ENCODE measurements at regions not wholly inside any gene's neighbourhood (a gene's known extent, or its start where the extent isn't known, plus 50 kb on each side); places are given as distances from the start of the nearest gene placed in this dataset.

DNA sequence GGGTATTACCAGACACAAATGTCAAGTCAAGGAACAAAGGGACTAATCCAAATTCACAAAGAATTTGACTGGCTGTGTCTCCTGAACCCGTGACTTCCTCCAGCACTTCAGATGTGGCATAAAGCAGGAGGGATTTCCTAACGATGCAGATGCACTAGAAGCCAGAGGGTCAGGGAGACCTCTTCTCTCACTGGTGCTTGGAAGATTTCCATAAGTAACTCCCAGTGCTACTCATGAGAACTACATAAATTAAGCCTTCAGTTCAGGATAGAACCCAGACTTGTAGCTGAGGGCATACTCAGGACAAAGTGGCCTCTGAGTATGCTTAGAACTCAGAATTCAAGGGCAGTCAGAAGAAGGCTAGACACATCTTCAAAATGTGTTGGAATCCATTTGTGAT is 83.6 kb upstream of the NRIP1 start:
- CTCF ChIA-PET = no interaction called here
- no peaks in the 10 kb centered on the region for H3K27me3 ChIP-seq (ENCODE audit: control insufficient read depth in 2 of 2, insufficient read depth in 2 of 2, low read length in 2 of 2)
- Mint-ChIP-seq H3K4me1 (no peaks in the 10 kb centered on the region), H3K27me3 (no peaks in the 10 kb centered on the region), H3K36me3 (no peaks in the 10 kb centered on the region), H3K27ac (no peak overlapping the region), H3K9me3 (no peaks in the 10 kb centered on the region), H3K4me3 (no peak overlapping the region)
- H3K36me3 ChIP-seq (ENCODE audit: control insufficient read depth in 2 of 3, insufficient read depth in 3 of 3, low read length in 3 of 3) = no peaks in the 10 kb centered on the region
- no peak for ATAC-seq
- no peaks in the 10 kb centered on the region for H3K9me3 ChIP-seq (ENCODE audit: control insufficient read depth in 2 of 3, low read length in 3 of 3)
- no peak for DNase-seq
- H3K27ac ChIP-seq (ENCODE audit: low read depth, low read length) = no peak overlapping the region
- POLR2A ChIA-PET = no interaction called here
- no peak overlapping the region for H3K4me3 ChIP-seq (ENCODE audit: low read length)
- H3K4me1 ChIP-seq (ENCODE audit: control insufficient read depth in 2 of 2, insufficient read depth in 2 of 2, low read length in 2 of 2) = no peaks in the 10 kb centered on the region
- intact Hi-C loops (cut with micrococcal nuclease) = no loop called here

GRCh38 chr21:15149600-15150224 is 84.9 kb upstream of the NRIP1 start:
- Histone ChIP-seq H3K4me3 (ENCODE audit: low read length) (no peak overlapping the region), H3K36me3 (ENCODE audit: control insufficient read depth in 2 of 3, insufficient read depth in 3 of 3, low read length in 3 of 3) (no peaks in the 10 kb centered on the region), H3K9me3 (ENCODE audit: control insufficient read depth in 2 of 3, low read length in 3 of 3) (no peaks in the 10 kb centered on the region), H3K27me3 (ENCODE audit: control insufficient read depth in 2 of 2, insufficient read depth in 2 of 2, low read length in 2 of 2) (no peaks in the 10 kb centered on the region), H3K4me1 (ENCODE audit: control insufficient read depth in 2 of 2, insufficient read depth in 2 of 2, low read length in 2 of 2) (no peaks in the 10 kb centered on the region), H3K27ac (ENCODE audit: low read depth, low read length) (no peak overlapping the region)
- no peaks in the 10 kb centered on the region for H3K36me3 Mint-ChIP-seq
- ATAC-seq = no peak
- CTCF ChIA-PET = no interaction called here
- no peak overlapping the region for H3K27ac Mint-ChIP-seq
- H3K4me1 Mint-ChIP-seq = no peaks in the 10 kb centered on the region
- POLR2A ChIA-PET = no interaction called here
- H3K27me3 Mint-ChIP-seq = no peaks in the 10 kb centered on the region
- H3K9me3 Mint-ChIP-seq = no peaks in the 10 kb centered on the region
- H3K4me3 Mint-ChIP-seq = no peak overlapping the region
- DNase-seq = no peak
- intact Hi-C loops (cut with micrococcal nuclease) = no loop called here

- H3K4me3 ChIP-seq (ENCODE audit: low read length) = no peak overlapping the region
- CTCF ChIA-PET = no interaction called here
These were observed 86.7 kb upstream of the NRIP1 start for GRCh38 chr21:15151385-15152103.

DNA sequence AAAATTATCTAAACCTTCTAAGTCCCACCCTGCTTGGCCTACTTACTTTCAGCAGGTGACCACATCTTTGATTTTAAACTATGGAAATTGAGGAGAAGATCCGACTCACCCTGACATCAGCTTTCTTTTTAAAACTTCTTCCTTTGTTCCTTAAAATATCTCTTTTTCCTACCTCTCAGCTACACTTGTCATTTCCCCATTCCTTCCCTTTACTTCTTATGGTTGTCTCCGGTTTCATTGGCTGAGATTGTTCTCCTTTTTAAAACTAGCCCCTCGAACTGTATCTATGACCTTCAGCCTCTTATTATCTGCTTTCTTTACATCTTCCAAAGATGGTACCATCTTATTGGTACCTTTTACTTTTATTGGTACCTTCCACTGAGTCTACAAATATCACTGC is 87.8 kb upstream of the NRIP1 start:
- H3K4me1 ChIP-seq (ENCODE audit: control insufficient read depth in 2 of 2, insufficient read depth in 2 of 2, low read length in 2 of 2) = no peaks in the 10 kb centered on the region
- no peaks in the 10 kb centered on the region for H3K9me3 ChIP-seq (ENCODE audit: control insufficient read depth in 2 of 3, low read length in 3 of 3)
- H3K4me3 ChIP-seq (ENCODE audit: low read length) = no peak overlapping the region
- Mint-ChIP-seq H3K36me3 (peaks cover 0 to 4% (median 0%) of the 10 kb centered on the region in 5 donors), H3K27me3 (no peaks in the 10 kb centered on the region), H3K9me3 (peaks cover 0 to 7% (median 0%) of the 10 kb centered on the region in 11 donors), H3K27ac (no peak overlapping the region), H3K4me3 (no peak overlapping the region), H3K4me1 (no peaks in the 10 kb centered on the region)
- no peaks in the 10 kb centered on the region for H3K27me3 ChIP-seq (ENCODE audit: control insufficient read depth in 2 of 2, insufficient read depth in 2 of 2, low read length in 2 of 2)
- POLR2A ChIA-PET = no interaction called here
- H3K27ac ChIP-seq (ENCODE audit: low read depth, low read length) = no peak overlapping the region
- H3K36me3 ChIP-seq (ENCODE audit: control insufficient read depth in 2 of 3, insufficient read depth in 3 of 3, low read length in 3 of 3) = no peaks in the 10 kb centered on the region
- ATAC-seq (no peak), DNase-seq (no peak)
- CTCF ChIA-PET = no interaction called here
- intact Hi-C loops (cut with micrococcal nuclease) = no loop called here

More at GRCh38 chr21:15151385-15152103, 86.7 kb upstream of the NRIP1 start:
- DNase-seq (no peak), ATAC-seq (no peak)
- POLR2A ChIA-PET = interaction anchor here (0.5 kb wide), 1 partner anchor 47 kb away, joined by 3 read pairs; no protein-coding TSS in a partner anchor
- Mint-ChIP-seq H3K27ac (no peak overlapping the region), H3K4me3 (no peak overlapping the region), H3K36me3 (no peaks in the 10 kb centered on the region), H3K27me3 (no peaks in the 10 kb centered on the region), H3K9me3 (no peaks in the 10 kb centered on the region), H3K4me1 (no peaks in the 10 kb centered on the region)
- no peaks in the 10 kb centered on the region for H3K4me1 ChIP-seq (ENCODE audit: control insufficient read depth in 2 of 2, insufficient read depth in 2 of 2, low read length in 2 of 2)
- no peaks in the 10 kb centered on the region for H3K9me3 ChIP-seq (ENCODE audit: control insufficient read depth in 2 of 3, low read length in 3 of 3)
- intact Hi-C loops (cut with micrococcal nuclease) = no loop called here
- no peaks in the 10 kb centered on the region for H3K27me3 ChIP-seq (ENCODE audit: control insufficient read depth in 2 of 2, insufficient read depth in 2 of 2, low read length in 2 of 2)
- no peaks in the 10 kb centered on the region for H3K36me3 ChIP-seq (ENCODE audit: control insufficient read depth in 2 of 3, insufficient read depth in 3 of 3, low read length in 3 of 3)
- no peak overlapping the region for H3K27ac ChIP-seq (ENCODE audit: low read depth, low read length)

DNA sequence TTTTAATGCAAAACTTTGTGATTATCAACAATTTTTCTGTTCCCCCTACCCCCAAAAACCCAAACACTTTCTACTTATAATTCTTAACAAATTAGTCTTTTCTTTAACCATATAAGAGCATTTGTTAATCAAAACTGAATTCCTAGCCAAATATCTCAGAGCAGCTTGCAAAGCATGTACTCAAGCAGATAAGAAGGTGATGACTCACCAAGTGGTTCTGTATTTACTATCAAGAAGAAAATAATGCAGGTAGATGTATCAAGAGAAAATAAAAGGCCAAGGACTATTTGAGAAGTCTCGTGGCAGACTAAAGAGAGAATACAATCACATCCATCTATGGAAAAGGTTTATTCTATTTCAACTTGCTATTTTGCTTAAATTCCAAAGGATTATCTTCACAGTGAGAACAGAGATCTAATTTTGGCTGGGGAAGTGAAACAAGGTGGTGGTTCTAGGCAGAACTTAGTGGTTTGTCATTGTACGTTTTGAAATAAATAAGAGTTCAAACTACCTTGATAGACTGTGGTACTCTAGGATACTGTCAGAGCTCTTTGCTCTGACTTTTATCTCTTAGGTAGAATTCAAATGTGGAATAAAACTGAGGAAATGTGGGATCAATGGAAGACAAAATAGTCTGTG is 94.7 kb upstream of the NRIP1 start:
- DNase-seq (no peak), ATAC-seq (no peak)
- H3K4me1 ChIP-seq (ENCODE audit: control insufficient read depth in 2 of 2, insufficient read depth in 2 of 2, low read length in 2 of 2) = no peaks in the 10 kb centered on the region
- intact Hi-C loops (cut with micrococcal nuclease) = no loop called here
- H3K9me3 ChIP-seq (ENCODE audit: control insufficient read depth in 2 of 3, low read length in 3 of 3) = no peaks in the 10 kb centered on the region
- ChIA-PET CTCF (no interaction called here), POLR2A (no interaction called here)
- H3K36me3 ChIP-seq (ENCODE audit: control insufficient read depth in 2 of 3, insufficient read depth in 3 of 3, low read length in 3 of 3) = no peaks in the 10 kb centered on the region
- H3K4me3 ChIP-seq (ENCODE audit: low read length) = no peak overlapping the region
- Mint-ChIP-seq H3K4me3 (no peak overlapping the region), H3K4me1 (no peaks in the 10 kb centered on the region), H3K27ac (no peak overlapping the region), H3K27me3 (peaks cover 0 to 11% (median 0%) of the 10 kb centered on the region in 5 donors), H3K36me3 (peaks cover 0 to 4% (median 0%) of the 10 kb centered on the region in 5 donors), H3K9me3 (peaks cover 0 to 15% (median 0%) of the 10 kb centered on the region in 11 donors)
- no peak overlapping the region for H3K27ac ChIP-seq (ENCODE audit: low read depth, low read length)
- no peaks in the 10 kb centered on the region for H3K27me3 ChIP-seq (ENCODE audit: control insufficient read depth in 2 of 2, insufficient read depth in 2 of 2, low read length in 2 of 2)

DNA sequence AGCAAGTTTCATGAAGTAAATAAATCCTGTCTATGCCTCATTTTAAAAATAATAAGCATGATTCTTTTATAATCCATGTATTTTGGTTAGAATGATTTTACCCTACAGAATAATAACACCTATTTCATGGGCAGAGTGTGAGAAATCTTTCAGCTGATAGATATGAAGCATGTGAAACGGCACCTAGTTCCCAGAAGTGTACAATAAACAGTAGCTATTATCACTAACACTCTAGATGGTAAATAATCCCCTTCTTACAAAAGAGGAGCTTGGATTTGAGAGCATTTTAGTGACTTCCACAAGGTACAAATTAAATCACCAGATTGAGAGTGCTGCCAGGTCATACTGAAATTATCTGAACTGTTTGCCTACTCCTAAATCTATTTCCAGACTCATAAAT is 95.3 kb upstream of the NRIP1 start:
- Mint-ChIP-seq H3K4me1 (no peaks in the 10 kb centered on the region), H3K27ac (no peak overlapping the region), H3K36me3 (peaks cover 0 to 4% (median 0%) of the 10 kb centered on the region in 5 donors), H3K9me3 (peaks cover 0 to 15% (median 0%) of the 10 kb centered on the region in 11 donors), H3K4me3 (no peak overlapping the region), H3K27me3 (peaks cover 0 to 11% (median 0%) of the 10 kb centered on the region in 5 donors)
- H3K27me3 ChIP-seq (ENCODE audit: control insufficient read depth in 2 of 2, insufficient read depth in 2 of 2, low read length in 2 of 2) = no peaks in the 10 kb centered on the region
- DNase-seq (no peak), ATAC-seq (no peak)
- ChIA-PET POLR2A (no interaction called here), CTCF (no interaction called here)
- H3K27ac ChIP-seq (ENCODE audit: low read depth, low read length) = no peak overlapping the region
- intact Hi-C loops (cut with micrococcal nuclease) = no loop called here
- no peaks in the 10 kb centered on the region for H3K36me3 ChIP-seq (ENCODE audit: control insufficient read depth in 2 of 3, insufficient read depth in 3 of 3, low read length in 3 of 3)
- H3K9me3 ChIP-seq (ENCODE audit: control insufficient read depth in 2 of 3, low read length in 3 of 3) = no peaks in the 10 kb centered on the region
- H3K4me1 ChIP-seq (ENCODE audit: control insufficient read depth in 2 of 2, insufficient read depth in 2 of 2, low read length in 2 of 2) = no peaks in the 10 kb centered on the region
- H3K4me3 ChIP-seq (ENCODE audit: low read length) = no peak overlapping the region

DNA sequence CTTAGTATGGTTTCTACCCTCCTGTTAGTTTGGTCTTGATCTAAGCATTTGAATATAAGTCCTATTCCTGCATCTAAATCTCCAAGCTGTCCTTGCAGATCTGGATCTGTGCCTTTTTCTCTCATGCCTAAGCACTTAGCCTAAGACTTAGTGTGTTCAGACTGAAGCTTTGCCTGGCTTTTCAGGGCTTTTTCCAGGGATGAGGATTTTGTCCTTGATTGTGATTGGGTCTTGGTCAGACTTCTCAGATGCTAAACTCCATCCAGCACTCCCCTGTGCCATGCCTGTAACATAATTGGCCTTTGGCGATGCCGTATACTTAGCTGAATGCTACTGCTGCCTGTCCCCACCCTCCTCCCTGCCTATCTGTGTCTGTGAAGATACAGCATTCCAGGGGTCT is 98.1 kb upstream of the NRIP1 start:
- Histone ChIP-seq H3K36me3 (ENCODE audit: control insufficient read depth in 2 of 3, insufficient read depth in 3 of 3, low read length in 3 of 3) (no peaks in the 10 kb centered on the region), H3K4me1 (ENCODE audit: control insufficient read depth in 2 of 2, insufficient read depth in 2 of 2, low read length in 2 of 2) (no peaks in the 10 kb centered on the region), H3K4me3 (ENCODE audit: low read length) (no peak overlapping the region), H3K9me3 (ENCODE audit: control insufficient read depth in 2 of 3, low read length in 3 of 3) (no peaks in the 10 kb centered on the region), H3K27ac (ENCODE audit: low read depth, low read length) (no peak overlapping the region), H3K27me3 (ENCODE audit: control insufficient read depth in 2 of 2, insufficient read depth in 2 of 2, low read length in 2 of 2) (no peaks in the 10 kb centered on the region)
- CTCF ChIA-PET = no interaction called here
- DNase-seq (no peak), ATAC-seq (no peak)
- H3K9me3 Mint-ChIP-seq = peaks cover 0 to 4% (median 0%) of the 10 kb centered on the region in 11 donors
- H3K4me3 Mint-ChIP-seq = no peak overlapping the region
- POLR2A ChIA-PET = no interaction called here
- H3K27ac Mint-ChIP-seq = no peak overlapping the region
- H3K36me3 Mint-ChIP-seq = no peaks in the 10 kb centered on the region
- H3K4me1 Mint-ChIP-seq = no peaks in the 10 kb centered on the region
- intact Hi-C loops (cut with micrococcal nuclease) = no loop called here
- peaks cover 0 to 17% (median 0%) of the 10 kb centered on the region in 5 donors for H3K27me3 Mint-ChIP-seq
